GM19372 (cell line): ENCODE measurements at regions not wholly inside any gene's neighbourhood (a gene's known extent, or its start where the extent isn't known, plus 50 kb on each side); places are given as distances from the start of the nearest gene placed in this dataset.

Experiments
- ATAC-seq: cut with Tn5 transposase; IDR thresholded peaks from one replicate; pipeline ENCODE4 v1.9.1; 2021; ENCODE audit warnings: mild to moderate bottlenecking, low read depth, moderate library complexity; ENCODE audit not compliant: unreplicated experiment

DNA sequence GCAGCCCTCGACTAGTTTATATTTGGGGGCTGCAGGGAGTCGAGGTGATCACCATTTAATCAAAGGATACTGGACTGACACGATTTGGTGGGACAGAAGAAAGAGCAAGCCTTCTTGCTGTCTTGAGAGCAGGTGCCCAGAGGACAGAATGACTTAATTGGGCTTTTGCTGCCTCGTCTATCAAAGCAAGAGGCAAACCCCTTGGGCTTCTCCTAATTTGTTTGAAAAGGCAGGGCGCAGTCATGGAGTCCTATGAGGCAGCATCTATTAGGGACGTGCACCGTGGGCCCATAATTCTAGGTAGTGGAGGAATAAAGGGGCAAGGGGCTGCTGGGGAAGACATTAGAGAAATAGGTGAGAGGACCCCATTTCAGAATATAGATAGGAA is 1411.3 kb downstream of the TBC1D22A start:
- ATAC-seq: no peak

GRCh38 chr22:48173061-48173772 is 1410.8 kb downstream of the TBC1D22A start:
- ATAC-seq: no peak

GRCh38 chr22:48171271-48171691 is 1408.8 kb downstream of the TBC1D22A start:
- ATAC-seq: no peak

DNA sequence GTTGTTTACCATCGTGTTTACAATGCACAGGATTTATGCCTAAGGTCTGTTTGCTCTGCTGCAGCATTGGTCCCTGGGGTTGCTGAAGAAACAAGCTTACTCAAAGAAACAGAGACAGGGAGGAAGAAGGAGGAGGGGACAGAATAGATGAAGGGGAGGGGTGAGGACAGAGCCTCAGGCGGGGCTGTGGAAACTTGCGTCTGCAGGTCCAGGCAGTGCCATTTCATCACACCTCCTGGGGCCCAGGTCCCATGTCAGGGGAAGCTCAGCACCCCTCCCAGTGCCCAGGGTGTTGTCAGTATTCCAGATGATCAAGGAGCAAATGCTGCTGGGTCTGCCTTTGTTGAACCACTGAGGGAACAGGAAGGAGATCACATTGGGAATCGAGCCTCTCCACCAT is 1406.8 kb downstream of the TBC1D22A start:
- ATAC-seq: no peak

DNA sequence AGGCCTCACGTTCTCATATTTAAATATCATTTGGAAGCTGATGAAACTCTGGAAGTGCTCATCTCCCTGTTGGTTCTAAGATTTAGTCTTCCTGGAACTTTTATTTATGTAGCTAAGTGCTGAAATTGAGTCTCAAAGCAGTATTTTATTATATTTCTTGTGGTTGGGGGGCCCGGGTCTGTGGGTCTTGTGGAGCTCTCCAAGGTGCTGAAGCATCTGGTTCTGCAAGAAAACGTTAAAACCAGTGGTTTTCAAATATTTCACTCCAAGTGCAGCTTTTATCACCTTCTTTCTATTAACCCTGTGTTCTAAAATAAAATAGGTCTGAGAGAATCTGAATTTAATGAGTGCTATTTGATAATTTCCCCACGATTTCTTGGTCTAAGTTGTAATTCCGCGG is 1404.8 kb downstream of the TBC1D22A start:
- no peak for ATAC-seq

DNA sequence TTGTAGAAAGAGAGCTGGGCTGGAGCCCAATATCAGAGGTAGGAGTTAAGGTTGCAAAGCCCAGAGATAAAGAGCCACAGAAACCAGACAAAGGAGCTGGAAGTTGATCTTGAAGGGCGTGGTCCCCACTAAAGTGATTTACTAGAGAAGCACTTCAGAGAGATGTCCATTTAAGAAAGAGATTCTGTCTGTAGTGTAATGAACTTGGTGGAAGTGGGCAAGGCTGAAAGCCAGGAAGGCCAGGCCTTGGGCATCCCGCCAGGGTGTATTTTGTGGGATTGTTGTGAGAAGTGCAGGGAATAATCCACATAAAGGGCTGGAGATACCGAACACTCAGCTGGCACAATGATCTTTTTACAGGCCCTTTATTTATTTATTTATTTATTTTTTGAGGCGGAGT is 1398.8 kb downstream of the TBC1D22A start:
- ATAC-seq: no peak

DNA sequence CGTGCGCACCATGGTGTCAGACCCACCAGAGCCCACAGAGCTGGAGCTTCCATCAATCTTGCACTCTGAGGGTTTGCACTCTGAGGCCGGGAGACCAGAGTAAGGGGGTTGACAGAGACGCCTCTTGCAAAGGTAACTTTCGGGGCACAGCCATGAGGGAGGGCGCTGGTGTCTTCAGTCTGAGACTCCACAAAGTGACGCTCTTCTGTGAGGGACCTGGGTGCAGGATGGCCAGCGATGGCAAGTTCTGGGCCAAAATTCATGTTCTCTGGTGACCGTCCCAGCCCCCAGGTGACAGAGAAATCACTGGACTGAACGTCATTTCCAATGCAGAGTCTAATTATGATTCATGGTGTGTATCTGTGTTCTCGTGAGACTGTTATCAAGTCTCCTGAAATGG is 1395.2 kb downstream of the TBC1D22A start:
- ATAC-seq: no peak

DNA sequence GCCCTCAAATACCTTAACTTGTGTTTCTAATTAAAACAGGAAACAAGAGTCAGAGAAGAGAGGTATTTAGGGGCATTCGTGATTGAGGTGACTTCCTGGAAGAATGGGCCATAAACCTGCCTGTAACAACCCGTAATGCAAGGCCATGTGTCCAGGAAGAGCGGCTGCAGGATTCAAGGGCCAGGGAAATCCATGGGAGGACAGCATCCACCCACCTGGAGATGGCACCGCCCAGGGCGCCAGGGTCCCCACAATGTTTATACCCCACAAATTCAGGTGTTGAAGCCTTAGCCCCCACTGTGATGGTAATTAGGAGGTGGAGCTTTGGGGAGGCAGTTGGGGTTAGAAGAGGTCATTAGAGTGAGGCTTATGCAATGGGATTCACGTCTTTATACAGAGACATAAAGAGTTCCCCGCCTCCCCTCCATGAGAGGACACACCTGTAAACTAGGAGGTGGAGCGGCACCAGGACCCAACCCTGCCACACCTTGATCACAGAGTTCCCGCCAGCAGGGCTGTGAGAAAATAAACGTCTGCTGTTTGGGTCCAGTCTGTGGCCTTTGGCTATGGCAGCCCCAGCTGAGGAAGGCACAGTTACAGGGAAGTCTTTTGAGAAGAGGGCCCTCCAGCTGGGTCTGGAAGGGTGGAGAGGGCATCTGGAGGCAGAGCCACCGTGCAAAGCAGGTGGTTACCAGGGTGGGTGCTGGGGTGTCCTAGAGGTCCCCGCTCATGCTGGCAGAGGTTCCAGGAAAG is 1394.3 kb downstream of the TBC1D22A start:
- ATAC-seq: no peak

DNA sequence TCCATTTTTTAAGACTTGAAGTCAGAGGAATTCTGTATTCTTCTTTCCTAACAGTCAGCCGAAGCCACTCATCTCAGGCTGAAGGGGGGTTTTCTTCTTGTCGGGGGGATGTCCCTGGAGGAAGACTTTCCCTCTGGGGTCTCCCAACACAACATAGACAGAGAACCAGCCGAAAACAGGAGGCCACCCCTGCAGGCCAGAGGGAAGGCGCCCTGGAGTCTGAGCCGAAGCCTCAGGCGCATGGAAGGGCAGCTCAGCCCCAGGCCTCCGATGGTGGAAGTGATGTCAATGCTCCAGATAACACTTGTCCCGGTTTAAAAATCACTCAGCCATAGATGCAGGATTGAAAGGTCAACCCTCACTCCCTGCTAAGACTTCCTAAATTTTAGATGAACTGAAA is 1393.0 kb downstream of the TBC1D22A start:
- no peak for ATAC-seq

- no peak for ATAC-seq
These were observed 1392.4 kb downstream of the TBC1D22A start for GRCh38 chr22:48154943-48155240.

GRCh38 chr22:48154169-48154942 is 1391.9 kb downstream of the TBC1D22A start:
- ATAC-seq: no peak

- ATAC-seq: no peak
These were observed 1391.3 kb downstream of the TBC1D22A start for GRCh38 chr22:48153726-48154125.

DNA sequence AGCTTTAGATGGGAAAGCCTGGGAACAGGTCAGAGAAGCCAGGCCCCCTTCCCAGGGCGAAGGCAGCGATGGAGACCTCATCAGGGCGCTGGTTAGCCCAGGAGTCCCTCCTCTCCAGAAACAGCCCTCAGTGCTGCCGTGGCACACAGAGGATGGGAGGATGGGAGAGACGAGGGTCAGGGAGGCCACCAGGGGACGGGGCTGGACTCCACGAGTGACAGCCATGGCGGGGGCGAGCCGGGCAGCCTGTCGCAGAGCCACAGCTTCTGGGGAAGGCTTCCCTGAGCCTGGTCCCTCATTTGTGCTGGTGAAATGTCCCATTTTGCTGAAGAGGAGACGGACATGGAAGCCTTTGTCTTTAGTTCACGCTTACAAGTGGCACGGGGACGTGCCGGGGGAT is 1390.5 kb downstream of the TBC1D22A start:
- ATAC-seq: no peak

GRCh38 chr22:48152164-48152775 is 1389.8 kb downstream of the TBC1D22A start:
- ATAC-seq: no peak

DNA sequence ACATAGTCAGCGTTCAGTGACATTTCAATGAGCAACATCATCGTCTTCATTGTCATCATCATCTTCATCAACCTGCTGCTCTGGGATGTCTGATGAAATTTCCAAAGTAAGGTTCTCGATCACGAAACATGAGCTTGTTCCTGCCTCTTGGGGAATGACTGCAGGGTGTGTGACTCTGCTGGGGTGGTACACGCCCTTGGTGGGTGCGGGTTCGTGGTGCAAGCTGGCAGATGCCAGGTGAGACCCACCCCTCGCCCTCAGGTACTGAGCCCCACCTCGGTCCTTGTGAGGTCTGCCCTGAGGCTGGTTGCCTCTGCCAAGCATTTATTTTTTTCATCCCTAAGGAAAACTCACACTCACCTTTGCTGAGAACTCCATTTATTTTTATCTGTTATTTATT is 1389.2 kb downstream of the TBC1D22A start:
- ATAC-seq: no peak

- no peak for ATAC-seq
These were observed 1385.4 kb downstream of the TBC1D22A start for GRCh38 chr22:48147831-48148230.

GRCh38 chr22:48147404-48147803 is 1385.0 kb downstream of the TBC1D22A start:
- ATAC-seq: no peak

- ATAC-seq: no peak
These were observed 1384.0 kb downstream of the TBC1D22A start for GRCh38 chr22:48146426-48146825.

DNA sequence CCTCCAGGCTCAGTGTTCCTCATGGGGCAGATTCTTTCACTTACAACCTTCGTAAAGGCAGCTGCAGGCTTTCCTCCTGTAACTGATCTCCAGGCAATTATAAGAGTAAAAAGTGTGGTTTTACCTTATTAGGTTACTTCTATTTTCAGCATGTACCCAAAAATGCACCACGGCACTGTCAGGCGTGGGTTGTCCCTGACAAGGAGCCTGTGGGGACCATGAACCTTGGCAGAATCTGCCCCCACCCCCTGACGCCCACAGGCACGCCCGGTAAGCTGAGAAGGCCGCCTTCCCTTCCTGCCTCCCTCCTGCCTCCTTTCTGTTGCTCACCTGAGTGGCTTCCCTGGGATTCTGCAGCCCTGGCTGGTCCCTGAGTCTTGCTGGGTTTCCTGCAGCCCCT is 1383.3 kb downstream of the TBC1D22A start:
- no peak for ATAC-seq

DNA sequence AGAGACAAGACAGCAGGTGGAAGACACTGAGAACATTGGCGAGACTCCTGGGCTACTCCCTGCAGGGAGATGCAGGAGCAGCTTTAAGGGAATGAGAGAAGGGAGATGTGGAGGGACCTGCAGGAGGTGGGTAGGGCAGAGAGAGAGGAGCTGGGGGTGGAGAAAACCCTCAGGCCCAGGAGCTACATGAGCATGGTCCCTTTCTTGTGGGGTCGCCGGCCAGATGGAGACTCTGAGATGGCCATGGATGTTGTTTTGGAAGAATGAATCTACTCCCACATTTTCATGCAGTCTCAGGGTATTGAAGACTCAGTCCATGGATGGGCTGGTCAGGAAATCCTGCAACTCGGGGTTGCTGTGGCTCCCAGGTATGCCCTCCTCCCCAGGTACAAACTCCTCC is 1381.9 kb downstream of the TBC1D22A start:
- no peak for ATAC-seq

DNA sequence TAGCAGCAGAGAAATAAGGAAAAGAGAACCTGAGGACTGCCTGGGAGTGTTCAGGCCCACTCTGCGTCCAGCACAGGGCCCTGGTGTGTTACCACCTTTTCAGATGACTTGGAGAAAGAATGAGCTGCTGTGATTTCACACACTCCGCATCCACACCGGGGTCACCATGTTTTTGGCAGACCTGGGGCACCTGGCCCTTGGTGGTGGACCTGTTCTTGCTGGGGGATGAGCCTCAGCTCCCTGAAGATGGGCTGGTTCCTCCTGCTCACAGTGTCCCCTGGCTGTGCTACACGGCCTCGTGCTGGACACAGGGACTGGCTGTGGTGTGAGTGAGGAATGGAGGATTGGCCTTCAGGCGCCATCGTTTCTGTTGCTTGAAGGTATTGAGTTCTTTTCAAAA is 1381.4 kb downstream of the TBC1D22A start:
- no peak for ATAC-seq
